Astrocyte (in vitro differentiated cells and primary cell): ENCODE measurements at regions not wholly inside any gene's neighbourhood (a gene's known extent, or its start where the extent isn't known, plus 50 kb on each side); places are given as distances from the start of the nearest gene placed in this dataset.
A peak's percentile ranks its signal among the peaks of the same experiment; 100 is the strongest.
"Not testable (repeated sequence)": the region's sequence is repeated elsewhere in the genome, so short reads cannot be mapped to it uniquely, and the experiment has no call there.

ENCODE experiments used
- DNase-seq: peaks from one replicate; pipeline ENCODE4 v3.0.0-alpha.2; 2010; ENCODE audit warnings: low read depth
- FAIRE-seq: peaks from 2 replicates; lab custom pipeline; 2011; peaks lifted over from hg19 to GRCh38; lab: Jason Lieb, UNC
- H2AFZ ChIP-seq: 2 replicates; pipeline ENCODE4 v1.6.0; 2012; ENCODE audit warnings: low read depth, low read length, inconsistent platforms
- H3K27ac ChIP-seq: 2 replicates; pipeline ENCODE4 v1.5.1; 2011; ENCODE audit warnings: low read depth, low read length, inconsistent platforms
- H3K27me3 ChIP-seq: 2 replicates; pipeline ENCODE4 v1.6.0; 2011; ENCODE audit warnings: low read length, inconsistent platforms; ENCODE audit not compliant: insufficient read depth
- H3K36me3 ChIP-seq: 2 replicates; pipeline ENCODE4 v1.5.1; 2011; ENCODE audit warnings: low read length, inconsistent platforms; ENCODE audit not compliant: insufficient read depth
- H3K4me1 ChIP-seq: 2 replicates; pipeline ENCODE4 v1.5.1; 2011; ENCODE audit warnings: low read length, inconsistent platforms; ENCODE audit not compliant: insufficient read depth
- H3K4me2 ChIP-seq: 2 replicates; pipeline ENCODE4 v1.6.0; 2012; ENCODE audit warnings: low read length, inconsistent platforms
- H3K4me3 ChIP-seq: 2 replicates; pipeline ENCODE4 v1.5.1; 2011; ENCODE audit warnings: low read depth, mild to moderate bottlenecking, low read length, inconsistent platforms; ENCODE audit not compliant: insufficient read depth
- H3K79me2 ChIP-seq: 2 replicates; pipeline ENCODE4 v1.6.0; 2012; ENCODE audit warnings: mild to moderate bottlenecking, low read length, inconsistent platforms; ENCODE audit not compliant: insufficient read depth
- H3K9ac ChIP-seq: 2 replicates; pipeline ENCODE4 v1.6.0; 2012; ENCODE audit warnings: mild to moderate bottlenecking, low read length, inconsistent platforms
- H3K9me3 ChIP-seq: 2 replicates; pipeline ENCODE4 v1.5.1; 2012; ENCODE audit warnings: low read depth, mild to moderate bottlenecking, low read length, inconsistent platforms; ENCODE audit not compliant: insufficient read depth
- H4K20me1 ChIP-seq: 2 replicates; pipeline ENCODE4 v1.6.0; 2012; ENCODE audit warnings: low read length, inconsistent platforms; ENCODE audit not compliant: insufficient read depth
- H3K27ac Mint-ChIP-seq: one replicate; pipeline ENCODE4 v1.8.0; 2021; ENCODE audit warnings: mild to moderate bottlenecking, mixed read lengths; ENCODE audit not compliant: unreplicated experiment
- H3K27me3 Mint-ChIP-seq: one replicate; pipeline ENCODE4 v1.8.0; 2021; ENCODE audit warnings: low read depth, mixed read lengths; ENCODE audit not compliant: unreplicated experiment
- H3K36me3 Mint-ChIP-seq: one replicate; pipeline ENCODE4 v1.8.0; 2021; ENCODE audit warnings: low read depth, mixed read lengths; ENCODE audit not compliant: unreplicated experiment
- H3K4me1 Mint-ChIP-seq: one replicate; pipeline ENCODE4 v1.8.0; 2021; ENCODE audit warnings: low read depth, mixed read lengths; ENCODE audit not compliant: unreplicated experiment
- H3K4me3 Mint-ChIP-seq: one replicate; pipeline ENCODE4 v1.8.0; 2021; ENCODE audit warnings: mild to moderate bottlenecking, moderate library complexity, mixed read lengths; ENCODE audit not compliant: unreplicated experiment
- H3K9me3 Mint-ChIP-seq: one replicate; pipeline ENCODE4 v1.8.0; 2021; ENCODE audit warnings: mild to moderate bottlenecking, mixed read lengths; ENCODE audit not compliant: unreplicated experiment
- EZH2 ChIP-seq: IDR thresholded peaks from 2 replicates; pipeline ENCODE4 v1.6.1; 2012; ENCODE audit warnings: mild to moderate bottlenecking, low read length, inconsistent platforms; ENCODE audit not compliant: insufficient read depth
- TF ChIP-seq, protein P1 (sequence below): IDR thresholded peaks from 2 replicates; pipeline ENCODE4 v1.5.1; 2011; ENCODE audit warnings: low read depth, mild to moderate bottlenecking, inconsistent platforms, low read length, moderate library complexity; ENCODE audit not compliant: insufficient read depth

DNA sequence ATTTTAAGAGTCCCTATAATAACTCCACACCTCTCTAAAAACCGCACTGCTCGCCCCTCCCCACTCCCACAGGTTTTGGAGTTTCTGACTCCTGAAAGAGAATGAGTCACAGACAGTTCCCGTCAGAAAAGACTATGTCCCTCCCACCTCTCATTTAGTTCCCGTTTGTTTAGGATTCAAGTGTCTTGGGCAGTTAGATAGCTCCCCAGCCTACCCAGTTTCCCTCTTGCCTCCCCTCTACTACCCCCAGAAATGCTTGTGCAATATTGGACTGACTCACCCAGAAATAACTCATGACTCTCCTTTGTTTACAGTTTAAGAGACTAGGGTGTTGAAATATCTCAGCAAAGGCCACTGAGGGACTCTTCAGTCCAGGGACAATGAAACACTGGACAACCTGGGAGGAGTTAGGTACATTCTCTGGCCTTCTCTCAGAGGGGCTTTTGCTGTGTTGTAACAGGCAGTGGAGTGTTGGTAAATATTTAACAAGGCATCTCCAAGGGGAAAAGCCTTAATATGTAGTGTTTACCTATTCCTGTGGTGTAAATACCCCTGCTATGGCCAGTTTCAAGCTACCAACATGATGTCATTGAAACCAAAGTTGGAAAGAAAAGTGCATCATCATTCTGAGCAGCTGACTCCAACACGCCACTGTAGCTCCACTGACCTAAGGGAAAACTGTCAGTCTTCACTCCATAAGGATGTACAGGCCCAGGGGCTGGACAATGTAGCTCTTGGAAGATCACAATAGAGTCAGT is 96.1 kb upstream of the CHD2 start:
- peak; percentile 70 for FAIRE-seq
- H3K9me3 Mint-ChIP-seq = no peaks in the 10 kb centered on the region
- H3K4me3 Mint-ChIP-seq = peak overlapping the region; percentile 13
- no peak overlapping the region for H3K4me3 ChIP-seq
- H3K27me3 Mint-ChIP-seq = no peaks in the 10 kb centered on the region
- peaks cover 3% of the 10 kb centered on the region for H3K36me3 Mint-ChIP-seq
- no peak for TF ChIP-seq EZH2
- peak overlapping the region; percentile 12 for H2AFZ ChIP-seq
- H3K36me3 ChIP-seq = no peaks in the 10 kb centered on the region
- H3K27ac ChIP-seq = peak overlapping the region; percentile 96
- no peaks in the 10 kb centered on the region for H3K27me3 ChIP-seq
- H3K9ac ChIP-seq = peak overlapping the region; percentile 69
- H3K4me1 Mint-ChIP-seq = peaks cover 21% of the 10 kb centered on the region
- peak overlapping the region; percentile 97 for H3K27ac Mint-ChIP-seq
- no peaks in the 10 kb centered on the region for H4K20me1 ChIP-seq
- peak; percentile 100 for DNase-seq
- no peaks in the 10 kb centered on the region for H3K9me3 ChIP-seq
- peaks cover 5% of the 10 kb centered on the region for H3K79me2 ChIP-seq
- H3K4me2 ChIP-seq = peak overlapping the region; percentile 49
- peaks cover 28% of the 10 kb centered on the region for H3K4me1 ChIP-seq

DNA sequence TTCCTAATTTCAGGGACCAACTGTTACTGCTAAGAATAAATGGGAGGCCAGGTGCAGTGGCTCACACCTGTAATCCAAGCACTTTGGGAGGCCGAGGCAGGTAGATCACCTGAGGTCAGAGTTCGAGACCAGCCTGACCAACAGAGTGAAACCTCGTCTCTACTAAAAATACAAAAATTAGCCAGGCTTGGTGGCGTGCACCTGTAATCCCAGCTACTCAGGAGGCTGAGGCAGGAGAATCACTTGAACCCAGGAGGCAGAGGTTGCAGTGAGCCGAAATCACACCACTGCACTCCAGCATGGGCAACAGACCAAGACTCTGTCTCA is 95.6 kb upstream of the CHD2 start:
- H3K9me3 ChIP-seq, DNase-seq, H3K27me3 Mint-ChIP-seq, H2AFZ ChIP-seq, H3K36me3 Mint-ChIP-seq, H3K4me3 Mint-ChIP-seq, H3K9me3 Mint-ChIP-seq, H3K4me3 ChIP-seq, FAIRE-seq, H3K36me3 ChIP-seq, H3K27me3 ChIP-seq, H4K20me1 ChIP-seq, H3K79me2 ChIP-seq: not testable (repeated sequence)
- Mint-ChIP-seq H3K27ac (peak overlapping the region; percentile 97), H3K4me1 (peaks cover 21% of the 10 kb centered on the region)
- H3K9ac ChIP-seq = peak overlapping the region; percentile 69
- H3K4me2 ChIP-seq = peak overlapping the region; percentile 49
- peak overlapping the region; percentile 96 for H3K27ac ChIP-seq
- peaks cover 32% of the 10 kb centered on the region for H3K4me1 ChIP-seq

DNA sequence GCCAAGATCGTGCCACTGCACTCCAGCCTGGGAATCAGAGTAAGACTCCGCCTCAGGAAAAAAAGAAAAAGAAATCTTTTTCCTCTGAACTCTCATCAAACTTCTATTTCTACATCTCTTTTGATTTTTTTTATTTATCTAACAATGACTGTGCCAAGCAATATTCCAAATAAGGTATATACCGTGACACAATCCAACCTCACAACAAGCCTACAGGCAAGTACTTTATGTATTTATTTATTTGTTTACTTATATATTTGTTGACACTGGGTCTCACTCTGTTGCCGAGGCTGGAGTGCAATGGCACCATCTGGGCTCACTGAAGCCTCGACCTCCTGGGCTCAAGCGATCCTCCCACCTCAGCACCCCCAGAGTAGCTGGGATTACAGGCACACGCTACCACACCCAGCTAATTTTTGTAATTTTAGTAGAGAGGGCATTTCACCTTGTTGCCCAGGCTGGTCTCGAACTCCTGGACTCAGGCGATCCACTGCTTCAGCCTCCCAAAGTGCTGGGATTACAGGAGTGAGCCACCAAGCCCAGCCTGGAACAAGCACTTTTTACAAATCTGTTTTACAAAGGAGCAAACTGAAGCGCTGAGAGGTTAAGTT is 94.9 kb upstream of the CHD2 start:
- Histone ChIP-seq H3K4me2 (no peak overlapping the region), H3K4me3 (no peak overlapping the region), H3K27ac (peak overlapping the region; percentile 96), H3K9ac (peak overlapping the region; percentile 69), H3K27me3 (no peaks in the 10 kb centered on the region), H3K9me3 (no peaks in the 10 kb centered on the region), H3K4me1 (peaks cover 38% of the 10 kb centered on the region), H3K79me2 (peaks cover 5% of the 10 kb centered on the region), H4K20me1 (no peaks in the 10 kb centered on the region), H3K36me3 (no peaks in the 10 kb centered on the region), H2AFZ (no peak overlapping the region)
- Mint-ChIP-seq H3K36me3 (peaks cover 3% of the 10 kb centered on the region), H3K4me3 (no peak overlapping the region), H3K27ac (peak overlapping the region; percentile 97), H3K27me3 (no peaks in the 10 kb centered on the region), H3K4me1 (peaks cover 21% of the 10 kb centered on the region), H3K9me3 (no peaks in the 10 kb centered on the region)
- no peak for DNase-seq
- no peak for FAIRE-seq
- TF ChIP-seq EZH2 = no peak
- TF ChIP-seq, protein P1, sequence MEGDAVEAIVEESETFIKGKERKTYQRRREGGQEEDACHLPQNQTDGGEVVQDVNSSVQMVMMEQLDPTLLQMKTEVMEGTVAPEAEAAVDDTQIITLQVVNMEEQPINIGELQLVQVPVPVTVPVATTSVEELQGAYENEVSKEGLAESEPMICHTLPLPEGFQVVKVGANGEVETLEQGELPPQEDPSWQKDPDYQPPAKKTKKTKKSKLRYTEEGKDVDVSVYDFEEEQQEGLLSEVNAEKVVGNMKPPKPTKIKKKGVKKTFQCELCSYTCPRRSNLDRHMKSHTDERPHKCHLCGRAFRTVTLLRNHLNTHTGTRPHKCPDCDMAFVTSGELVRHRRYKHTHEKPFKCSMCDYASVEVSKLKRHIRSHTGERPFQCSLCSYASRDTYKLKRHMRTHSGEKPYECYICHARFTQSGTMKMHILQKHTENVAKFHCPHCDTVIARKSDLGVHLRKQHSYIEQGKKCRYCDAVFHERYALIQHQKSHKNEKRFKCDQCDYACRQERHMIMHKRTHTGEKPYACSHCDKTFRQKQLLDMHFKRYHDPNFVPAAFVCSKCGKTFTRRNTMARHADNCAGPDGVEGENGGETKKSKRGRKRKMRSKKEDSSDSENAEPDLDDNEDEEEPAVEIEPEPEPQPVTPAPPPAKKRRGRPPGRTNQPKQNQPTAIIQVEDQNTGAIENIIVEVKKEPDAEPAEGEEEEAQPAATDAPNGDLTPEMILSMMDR = no peak

DNA sequence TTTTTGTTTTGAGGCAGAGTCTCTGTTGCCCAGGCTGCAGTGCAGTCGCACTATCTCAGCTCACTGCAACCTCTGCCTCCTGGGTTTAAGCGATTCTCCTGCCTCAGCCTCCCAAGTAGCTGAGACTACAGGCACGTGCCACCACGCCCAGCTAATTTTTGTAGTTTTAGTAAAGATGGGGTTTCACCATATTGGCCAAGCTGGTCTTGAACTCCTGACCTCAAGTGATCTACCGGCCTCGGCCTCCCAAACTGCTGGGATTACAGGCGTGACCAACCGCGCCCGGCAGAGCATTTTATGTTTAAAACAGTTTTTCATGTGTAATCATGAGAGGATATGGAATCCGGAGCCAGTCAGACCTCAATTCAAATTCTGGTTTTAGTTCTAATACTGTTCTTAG is 94.0 kb upstream of the CHD2 start:
- H3K27ac ChIP-seq, H3K4me2 ChIP-seq, H3K9me3 Mint-ChIP-seq, H3K27me3 Mint-ChIP-seq, H3K9me3 ChIP-seq, H3K27me3 ChIP-seq, H3K79me2 ChIP-seq, H4K20me1 ChIP-seq, H3K4me3 Mint-ChIP-seq, DNase-seq, H3K4me3 ChIP-seq, H3K36me3 Mint-ChIP-seq, H2AFZ ChIP-seq, FAIRE-seq, H3K9ac ChIP-seq, H3K36me3 ChIP-seq: not testable (repeated sequence)
- H3K4me1 Mint-ChIP-seq = peaks cover 21% of the 10 kb centered on the region
- peaks cover 47% of the 10 kb centered on the region for H3K4me1 ChIP-seq
- H3K27ac Mint-ChIP-seq = peak overlapping the region; percentile 92
